ENCODE measurements at regions not wholly inside any gene's neighbourhood (a gene's known extent, or its start where the extent isn't known, plus 50 kb on each side); places are given as distances from the start of the nearest gene placed in this dataset.

- WGBS, 2 donors = 75 to 81% methylated on average over 19 to 22 of the region's 22 CpGs
- H3K27me3 ChIP-seq = no peaks in the 10 kb centered on the region
- H3K4me1 ChIP-seq = no peaks in the 10 kb centered on the region
- no peaks in the 10 kb centered on the region for H3K9me3 ChIP-seq
- no peak for TF ChIP-seq CTCF (IDR thresholded peaks at IDR 0.05)
- H3K36me3 ChIP-seq = no peaks in the 10 kb centered on the region
- no peak overlapping the region for H3K4me3 ChIP-seq (replicated peaks in 1 of 3)
- DNase-seq = no peak
- intact Hi-C loops (cut with DNase I) = no loop called here
- no peak overlapping the region for H3K27ac ChIP-seq
Measured at GRCh38 chr2:16249246-16250055, 309.1 kb downstream of the MYCN start.

DNA sequence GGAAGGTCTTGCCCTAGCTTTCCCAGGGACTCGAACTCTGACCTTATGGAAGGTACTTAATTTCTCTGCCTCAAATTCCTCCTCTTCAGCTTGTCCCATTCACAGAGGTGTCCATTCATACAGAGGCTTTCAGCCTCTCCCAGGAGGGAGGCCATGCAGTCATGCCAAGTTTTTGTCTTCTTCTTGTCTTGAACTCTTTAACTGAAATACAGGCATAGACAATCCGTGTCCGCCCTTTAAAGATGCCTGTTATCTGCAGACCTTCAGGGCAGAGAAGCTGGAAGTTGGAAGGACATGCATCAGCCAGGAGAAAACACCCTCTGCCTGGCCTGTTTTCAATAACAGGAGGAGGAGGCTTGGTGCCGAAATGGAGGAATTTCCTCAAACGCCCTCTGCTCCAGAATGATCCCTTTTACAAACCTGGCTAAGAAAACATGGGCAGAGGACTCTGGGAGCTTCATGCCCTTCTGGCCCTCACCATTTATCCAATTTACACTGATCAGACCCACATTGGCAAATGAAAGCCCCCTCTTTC, 308.3 kb downstream of the MYCN start:
- no peaks in the 10 kb centered on the region for H3K27me3 ChIP-seq
- H3K27ac ChIP-seq = no peak overlapping the region
- intact Hi-C loops (cut with DNase I) = no loop called here
- TF ChIP-seq CTCF (IDR thresholded peaks at IDR 0.05) = no peak
- TF ChIP-seq POLR2A (IDR thresholded peaks at IDR 0.05) = no peak
- WGBS, 2 donors = 79 to 85% methylated on average over 5 of the region's 5 CpGs
- no peak for DNase-seq
- no peaks in the 10 kb centered on the region for H3K36me3 ChIP-seq
- no peaks in the 10 kb centered on the region for H3K9me3 ChIP-seq
- no peaks in the 10 kb centered on the region for H3K4me1 ChIP-seq
- no peak overlapping the region for H3K4me3 ChIP-seq (replicated peaks in 1 of 3)

DNA sequence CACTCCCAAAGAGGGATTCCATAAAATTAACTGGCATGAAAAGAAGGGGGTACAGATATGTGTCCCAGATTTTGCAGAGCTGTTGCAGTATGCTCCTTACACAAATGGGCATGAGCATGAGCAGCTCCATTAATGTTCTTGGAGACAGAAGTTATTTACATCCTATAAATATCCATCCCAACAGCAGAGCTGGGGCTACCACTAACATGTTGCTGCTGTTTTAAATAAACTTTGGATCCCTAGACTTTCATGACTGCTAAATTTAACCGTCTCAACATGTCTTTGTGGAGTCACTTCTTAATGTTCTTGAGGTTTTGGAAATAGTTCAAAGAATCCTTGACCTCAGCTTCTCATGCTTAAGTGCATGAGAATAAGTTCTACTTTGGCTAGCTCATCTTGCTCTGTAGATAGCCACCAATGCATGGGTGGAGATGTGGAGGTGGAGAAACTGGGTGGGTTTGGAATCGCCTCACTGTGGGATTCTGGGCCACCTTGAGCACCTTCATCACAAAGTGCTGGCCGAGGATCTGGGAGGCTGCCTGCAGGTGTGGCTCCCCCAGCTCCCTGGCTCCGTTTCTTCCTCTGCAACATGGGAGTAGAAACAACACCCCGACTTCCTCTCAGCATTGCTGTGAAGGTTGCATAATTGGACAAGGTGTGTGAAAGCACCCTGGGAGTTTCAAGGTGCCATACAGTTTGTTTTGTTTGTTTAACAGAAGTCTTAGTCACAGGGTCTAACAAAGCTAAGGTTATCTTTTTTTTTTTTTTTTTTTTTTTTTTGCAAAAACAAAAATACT, 307.2 kb downstream of the MYCN start:
- WGBS, 2 donors = 53 to 56% methylated on average over 5 of the region's 5 CpGs
- no peaks in the 10 kb centered on the region for H3K9me3 ChIP-seq
- intact Hi-C loops (cut with DNase I) = no loop called here

GRCh38 chr2:16246911-16247310, 306.6 kb downstream of the MYCN start:
- WGBS, 2 donors = 80 to 95% methylated on average over 7 of the region's 7 CpGs
- no peak for TF ChIP-seq POLR2A (IDR thresholded peaks at IDR 0.05)
- TF ChIP-seq CTCF (IDR thresholded peaks at IDR 0.05) = no peak

More for the DNA sequence above, 307.2 kb downstream of the MYCN start:
- H3K27ac ChIP-seq = no peak overlapping the region
- H3K4me3 ChIP-seq (replicated peaks in 1 of 3) = no peak overlapping the region
- no peaks in the 10 kb centered on the region for H3K27me3 ChIP-seq
- TF ChIP-seq POLR2A (IDR thresholded peaks at IDR 0.05) (no peak), CTCF (IDR thresholded peaks at IDR 0.05) (no peak)
- no peaks in the 10 kb centered on the region for H3K36me3 ChIP-seq
- no peaks in the 10 kb centered on the region for H3K4me1 ChIP-seq
- DNase-seq = no peak

More at GRCh38 chr2:16246911-16247310, 306.6 kb downstream of the MYCN start:
- H3K27ac ChIP-seq = no peak overlapping the region
- H3K36me3 ChIP-seq = no peaks in the 10 kb centered on the region
- intact Hi-C loops (cut with DNase I) = no loop called here
- no peaks in the 10 kb centered on the region for H3K4me1 ChIP-seq
- H3K27me3 ChIP-seq = no peaks in the 10 kb centered on the region
- H3K9me3 ChIP-seq = no peaks in the 10 kb centered on the region
- no peak for DNase-seq
- no peak overlapping the region for H3K4me3 ChIP-seq (replicated peaks in 1 of 3)

All from thyroid gland (tissue), 4 donors.